ENCODE measurements at regions not wholly inside any gene's neighbourhood (a gene's known extent, or its start where the extent isn't known, plus 50 kb on each side); places are given as distances from the start of the nearest gene placed in this dataset.

GRCh38 chrX:143319526-143319925 lies 197.7 kb downstream of the SPANXN3 start:
- TF ChIP-seq CTCF (IDR thresholded peaks at IDR 0.05) (no peak), POLR2A (IDR thresholded peaks at IDR 0.05) (no peak)
